Effector memory CD4-positive, alpha-beta T cell (primary cell): ENCODE measurements at regions not wholly inside any gene's neighbourhood (a gene's known extent, or its start where the extent isn't known, plus 50 kb on each side); places are given as distances from the start of the nearest gene placed in this dataset.
A peak's percentile ranks its signal among the peaks of the same experiment; 100 is the strongest.
"Not testable (repeated sequence)": the region's sequence is repeated elsewhere in the genome, so short reads cannot be mapped to it uniquely, and the experiment has no call there.

ENCODE experiments used
- DNase-seq, 3 donors: peaks; one replicate each; pipeline ENCODE4 v3.0.0-alpha.2; 2020
- H3K27ac ChIP-seq: 2 replicates; pipeline ENCODE4 v1.7.0; 2013; ENCODE audit warnings: mild to moderate bottlenecking, low read length, moderate library complexity; ENCODE audit not compliant: insufficient read depth, poor library complexity, severe bottlenecking
- H3K27me3 ChIP-seq: replicated peaks from 2 replicates; pipeline ENCODE4 v1.7.0; 2013; ENCODE audit warnings: mild to moderate bottlenecking, low read length; ENCODE audit not compliant: insufficient read depth, control insufficient read depth, poor library complexity, severe bottlenecking
- H3K36me3 ChIP-seq: 2 replicates; pipeline ENCODE4 v1.7.0; 2013; ENCODE audit warnings: mild to moderate bottlenecking, low read length, moderate library complexity; ENCODE audit not compliant: control insufficient read depth, insufficient read depth
- H3K4me1 ChIP-seq: 2 replicates; pipeline ENCODE4 v1.7.0; 2013; ENCODE audit warnings: low read length, mild to moderate bottlenecking; ENCODE audit not compliant: control insufficient read depth, insufficient read depth, poor library complexity, severe bottlenecking
- H3K4me3 ChIP-seq: 2 replicates; pipeline ENCODE4 v1.7.0; 2013; ENCODE audit warnings: low read length, low read depth, mild to moderate bottlenecking; ENCODE audit not compliant: insufficient read depth, poor library complexity, severe bottlenecking
- H3K9me3 ChIP-seq: 2 replicates; pipeline ENCODE4 v1.7.0; 2013; ENCODE audit warnings: mild to moderate bottlenecking, low read length, moderate library complexity; ENCODE audit not compliant: control insufficient read depth

GRCh38 chrX:2640436-2641150 is 50.5 kb upstream of the CD99 start:
- no peaks in the 10 kb centered on the region for H3K9me3 ChIP-seq
- no peak for DNase-seq
- no peak overlapping the region for H3K4me3 ChIP-seq
- no peaks in the 10 kb centered on the region for H3K36me3 ChIP-seq
- no peaks in the 10 kb centered on the region for H3K4me1 ChIP-seq
- H3K27ac ChIP-seq: no peak overlapping the region
- no peaks in the 10 kb centered on the region for H3K27me3 ChIP-seq

GRCh38 chrX:2638279-2638678 is 52.8 kb upstream of the CD99 start:
- Histone ChIP-seq H3K36me3 (no peaks in the 10 kb centered on the region), H3K27ac (no peak overlapping the region), H3K9me3 (no peaks in the 10 kb centered on the region), H3K4me3 (no peak overlapping the region), H3K4me1 (no peaks in the 10 kb centered on the region), H3K27me3 (no peaks in the 10 kb centered on the region)
- no peak for DNase-seq

GRCh38 chrX:2635342-2635741 is 55.8 kb upstream of the CD99 start:
- H3K27me3 ChIP-seq: no peaks in the 10 kb centered on the region
- no peak overlapping the region for H3K27ac ChIP-seq
- no peak for DNase-seq
- no peaks in the 10 kb centered on the region for H3K9me3 ChIP-seq
- no peaks in the 10 kb centered on the region for H3K4me1 ChIP-seq
- no peaks in the 10 kb centered on the region for H3K36me3 ChIP-seq
- no peak overlapping the region for H3K4me3 ChIP-seq

GRCh38 chrX:2632533-2633504 is 58.3 kb upstream of the CD99 start:
- DNase-seq: no peak
- Histone ChIP-seq H3K9me3 (peaks cover 5% of the 10 kb centered on the region), H3K36me3 (no peaks in the 10 kb centered on the region), H3K4me1 (no peaks in the 10 kb centered on the region), H3K27me3 (no peaks in the 10 kb centered on the region), H3K27ac (no peak overlapping the region), H3K4me3 (no peak overlapping the region)

GRCh38 chrX:2631743-2632532 is 59.2 kb upstream of the CD99 start:
- peaks cover 7% of the 10 kb centered on the region for H3K36me3 ChIP-seq
- no peak for DNase-seq
- no peaks in the 10 kb centered on the region for H3K4me1 ChIP-seq
- no peaks in the 10 kb centered on the region for H3K27me3 ChIP-seq
- H3K9me3 ChIP-seq: peaks cover 5% of the 10 kb centered on the region
- no peak overlapping the region for H3K27ac ChIP-seq
- no peak overlapping the region for H3K4me3 ChIP-seq

- peak overlapping the region; percentile 69 for H3K27ac ChIP-seq
- peaks cover 15% of the 10 kb centered on the region for H3K36me3 ChIP-seq
- peak; percentile 32 to 54 (median 52) for DNase-seq
- not testable (repeated sequence) for H3K9me3 ChIP-seq, H3K4me3 ChIP-seq, H3K27me3 ChIP-seq, H3K4me1 ChIP-seq
These were observed 60.0 kb upstream of the CD99 start for GRCh38 chrX:2630935-2631742.

GRCh38 chrX:2630008-2630934 is 60.8 kb upstream of the CD99 start:
- DNase-seq: peak; percentile 54 to 69 (median 63)
- Histone ChIP-seq H3K27ac (peak overlapping the region; percentile 69), H3K36me3 (peaks cover 16% of the 10 kb centered on the region), H3K4me3 (peak overlapping the region; percentile 7)
- H3K9me3 ChIP-seq, H3K4me1 ChIP-seq, H3K27me3 ChIP-seq: not testable (repeated sequence)

- peak overlapping the region; percentile 69 for H3K27ac ChIP-seq
- no peaks in the 10 kb centered on the region for H3K4me1 ChIP-seq
- H3K36me3 ChIP-seq: peaks cover 16% of the 10 kb centered on the region
- no peak overlapping the region for H3K4me3 ChIP-seq
- DNase-seq: no peak
- peaks cover 5% of the 10 kb centered on the region for H3K9me3 ChIP-seq
- H3K27me3 ChIP-seq: no peaks in the 10 kb centered on the region
These were observed 61.6 kb upstream of the CD99 start for GRCh38 chrX:2629316-2630007.
